ENCODE measurements at regions not wholly inside any gene's neighbourhood (a gene's known extent, or its start where the extent isn't known, plus 50 kb on each side); places are given as distances from the start of the nearest gene placed in this dataset.

DNA sequence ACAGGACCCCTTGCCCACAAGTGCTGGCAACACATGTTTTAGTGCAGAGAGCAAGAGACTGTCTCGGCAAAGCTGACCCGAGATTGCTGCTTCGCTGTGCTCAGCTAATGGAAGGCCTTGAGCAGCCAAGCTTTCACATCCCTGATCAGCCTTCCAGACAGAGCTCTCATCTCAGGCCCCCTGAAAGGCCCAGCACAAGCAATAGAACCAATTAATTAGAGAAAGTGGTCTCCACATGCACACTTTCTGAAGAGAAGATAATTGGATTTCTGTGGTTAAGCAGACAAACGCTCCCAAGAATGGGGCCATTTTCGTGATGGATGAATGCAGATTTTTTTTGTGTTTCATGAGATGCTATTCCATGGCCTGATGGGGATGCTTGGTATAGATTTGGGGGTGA, 174.9 kb downstream of the NSG2 start:
- no peak for TF ChIP-seq EP300 (IDR thresholded peaks at IDR 0.05)
- TF ChIP-seq POLR2AphosphoS5 (IDR thresholded peaks at IDR 0.05) = no peak

Data from suprapubic skin (tissue), 4 donors.